ENCODE measurements at regions not wholly inside any gene's neighbourhood (a gene's known extent, or its start where the extent isn't known, plus 50 kb on each side); places are given as distances from the start of the nearest gene placed in this dataset.

- Mint-ChIP-seq H3K4me1 (peaks cover 21% of the 10 kb centered on the region in 2 donors), H3K27me3 (ENCODE audit: low read depth in 2 of 2) (peaks cover 0 to 3% of the 10 kb centered on the region in 2 donors), H3K9me3 (no peaks in the 10 kb centered on the region), H3K4me3 (no peak overlapping the region), H3K27ac (no peak overlapping the region), H3K36me3 (peaks cover 10% of the 10 kb centered on the region)
- Histone ChIP-seq H3K4me1 (ENCODE audit: control insufficient read depth, insufficient read depth, low read length) (peaks cover 5% of the 10 kb centered on the region), H3K4me3 (ENCODE audit: low read length) (no peak overlapping the region), H3K27ac (ENCODE audit: low read length) (no peak overlapping the region), H3K36me3 (ENCODE audit: control insufficient read depth, insufficient read depth, low read length) (no peaks in the 10 kb centered on the region), H3K9me3 (ENCODE audit: control insufficient read depth, insufficient read depth, low read length) (no peaks in the 10 kb centered on the region), H3K27me3 (ENCODE audit: control insufficient read depth, insufficient read depth, low read length) (no peaks in the 10 kb centered on the region)
- ATAC-seq = no peak
- no peak for DNase-seq
- no peak for TF ChIP-seq CTCF (IDR thresholded peaks at IDR 0.05)
- intact Hi-C loops (cut with micrococcal nuclease) = no loop called here
- WGBS (ENCODE audit: insufficient coverage) = 60% methylated on average over 1 of the region's 1 CpG
Measured at GRCh38 chr5:125210242-125210947, 464.0 kb upstream of the ZNF608 start.

- H3K27me3 ChIP-seq (ENCODE audit: control insufficient read depth, insufficient read depth, low read length) = no peaks in the 10 kb centered on the region
- no peaks in the 10 kb centered on the region for H3K4me1 ChIP-seq (ENCODE audit: control insufficient read depth, insufficient read depth, low read length)
- H3K4me3 ChIP-seq (ENCODE audit: low read length) = no peak overlapping the region
- Mint-ChIP-seq H3K4me1 (no peaks in the 10 kb centered on the region), H3K27ac (no peak overlapping the region), H3K4me3 (no peak overlapping the region), H3K36me3 (peaks cover 7% of the 10 kb centered on the region), H3K9me3 (no peaks in the 10 kb centered on the region), H3K27me3 (ENCODE audit: low read depth in 2 of 2) (peaks cover 3 to 7% of the 10 kb centered on the region in 2 donors)
- no peak for TF ChIP-seq CTCF (IDR thresholded peaks at IDR 0.05)
- 84% methylated on average over 3 of the region's 3 CpGs for WGBS (ENCODE audit: insufficient coverage)
- H3K9me3 ChIP-seq (ENCODE audit: control insufficient read depth, insufficient read depth, low read length) = no peaks in the 10 kb centered on the region
- ATAC-seq = no peak
- intact Hi-C loops (cut with micrococcal nuclease) = no loop called here
- H3K36me3 ChIP-seq (ENCODE audit: control insufficient read depth, insufficient read depth, low read length) = no peaks in the 10 kb centered on the region
- no peak for DNase-seq
- no peak overlapping the region for H3K27ac ChIP-seq (ENCODE audit: low read length)
Measured at GRCh38 chr5:125214080-125214479, 467.6 kb upstream of the ZNF608 start.

- intact Hi-C loops (cut with micrococcal nuclease) = no loop called here
- no peak for ATAC-seq
- Mint-ChIP-seq H3K27ac (no peak overlapping the region), H3K27me3 (ENCODE audit: low read depth in 2 of 2) (peaks cover 3 to 7% of the 10 kb centered on the region in 2 donors), H3K4me3 (no peak overlapping the region), H3K9me3 (no peaks in the 10 kb centered on the region), H3K4me1 (no peaks in the 10 kb centered on the region), H3K36me3 (peaks cover 7% of the 10 kb centered on the region)
- H3K27me3 ChIP-seq (ENCODE audit: control insufficient read depth, insufficient read depth, low read length) = no peaks in the 10 kb centered on the region
- H3K9me3 ChIP-seq (ENCODE audit: control insufficient read depth, insufficient read depth, low read length) = no peaks in the 10 kb centered on the region
- no peak for TF ChIP-seq CTCF (IDR thresholded peaks at IDR 0.05)
- H3K4me1 ChIP-seq (ENCODE audit: control insufficient read depth, insufficient read depth, low read length) = no peaks in the 10 kb centered on the region
- H3K36me3 ChIP-seq (ENCODE audit: control insufficient read depth, insufficient read depth, low read length) = no peaks in the 10 kb centered on the region
- WGBS (ENCODE audit: insufficient coverage) = 100% methylated on average over 1 of the region's 1 CpG
- no peak overlapping the region for H3K4me3 ChIP-seq (ENCODE audit: low read length)
- no peak overlapping the region for H3K27ac ChIP-seq (ENCODE audit: low read length)
- DNase-seq = no peak
Measured at GRCh38 chr5:125215593-125215992, 469.2 kb upstream of the ZNF608 start.

GRCh38 chr5:125219710-125220109 is 473.3 kb upstream of the ZNF608 start:
- DNase-seq = no peak
- Mint-ChIP-seq H3K36me3 (peaks cover 7% of the 10 kb centered on the region), H3K27ac (no peak overlapping the region), H3K27me3 (ENCODE audit: low read depth in 2 of 2) (peaks cover 0 to 7% of the 10 kb centered on the region in 2 donors), H3K4me3 (no peak overlapping the region), H3K4me1 (no peaks in the 10 kb centered on the region), H3K9me3 (no peaks in the 10 kb centered on the region)
- Histone ChIP-seq H3K9me3 (ENCODE audit: control insufficient read depth, insufficient read depth, low read length) (no peaks in the 10 kb centered on the region), H3K4me3 (ENCODE audit: low read length) (no peak overlapping the region), H3K27ac (ENCODE audit: low read length) (no peak overlapping the region), H3K27me3 (ENCODE audit: control insufficient read depth, insufficient read depth, low read length) (no peaks in the 10 kb centered on the region), H3K36me3 (ENCODE audit: control insufficient read depth, insufficient read depth, low read length) (no peaks in the 10 kb centered on the region), H3K4me1 (ENCODE audit: control insufficient read depth, insufficient read depth, low read length) (no peaks in the 10 kb centered on the region)
- TF ChIP-seq CTCF (IDR thresholded peaks at IDR 0.05) = no peak
- intact Hi-C loops (cut with micrococcal nuclease) = no loop called here
- no peak for ATAC-seq

Measured in natural killer cell (primary cell).